Neural cell (in vitro differentiated cells): ENCODE measurements at regions not wholly inside any gene's neighbourhood (a gene's known extent, or its start where the extent isn't known, plus 50 kb on each side); places are given as distances from the start of the nearest gene placed in this dataset.

Source experiments
- H2AFZ ChIP-seq: fragments of 200-600, 300-800 bp; sonication (generic), shearing (Covaris generic); 2 replicates; pipeline ENCODE4 v1.6.0; 2014; ENCODE audit warnings: low read depth, mild to moderate bottlenecking, antibody characterized with exemption, low read length, moderate library complexity
- H3F3A ChIP-seq: fragments of 200-600 bp; shearing (Covaris generic); 2 replicates; pipeline ENCODE4 v1.6.1; 2016; ENCODE audit warnings: mild to moderate bottlenecking, moderate library complexity, mixed read lengths, antibody characterized with exemption, low read length; ENCODE audit not compliant: insufficient read depth, poor library complexity, severe bottlenecking
- H3K27ac ChIP-seq: fragments of 200-600, 300-800 bp; sonication (generic), shearing (Covaris generic); 2 replicates; pipeline ENCODE4 v1.5.1; 2014; ENCODE audit warnings: mild to moderate bottlenecking, low read length, moderate library complexity
- H3K27me3 ChIP-seq: fragments of 300-800, 200-600 bp; sonication (generic), shearing (Covaris generic); 2 replicates; pipeline ENCODE4 v1.6.0; 2014; ENCODE audit warnings: mild to moderate bottlenecking, low read depth, low read length, moderate library complexity; ENCODE audit not compliant: insufficient read depth
- H3K36me3 ChIP-seq: fragments of 300-800, 200-600 bp; sonication (generic), shearing (Covaris generic); 2 replicates; pipeline ENCODE4 v1.5.1; 2014; ENCODE audit warnings: mild to moderate bottlenecking, antibody characterized with exemption, low read length, moderate library complexity; ENCODE audit not compliant: insufficient read depth
- H3K4me2 ChIP-seq: fragments of 300-800, 200-600 bp; sonication (generic), shearing (Covaris generic); 2 replicates; pipeline ENCODE4 v1.6.0; 2014; ENCODE audit warnings: mild to moderate bottlenecking, low read length
- H3K4me3 ChIP-seq: fragments of 300-800, 200-600 bp; sonication (generic), shearing (Covaris generic); 2 replicates; pipeline ENCODE4 v1.5.1; 2014; ENCODE audit warnings: mild to moderate bottlenecking, low read length, moderate library complexity
- H3K79me2 ChIP-seq: fragments of 200-600 bp; shearing (Covaris generic); replicated peaks from 2 replicates; pipeline ENCODE4 v1.6.0; 2014; ENCODE audit warnings: mild to moderate bottlenecking, low read length, moderate library complexity; ENCODE audit not compliant: insufficient read depth
- H3K9ac ChIP-seq: fragments of 300-800, 200-600 bp; sonication (generic), shearing (Covaris generic); 2 replicates; pipeline ENCODE4 v1.6.1; 2016; ENCODE audit warnings: mild to moderate bottlenecking, low read length, mixed read lengths
- H3K9me2 ChIP-seq: fragments of 200-600 bp; shearing (Covaris generic); 2 replicates; pipeline ENCODE4 v1.6.1; 2016; ENCODE audit warnings: mild to moderate bottlenecking, low read length, mixed read lengths; ENCODE audit not compliant: insufficient read depth
- H3K9me3 ChIP-seq: fragments of 200-600, 300-800 bp; sonication (generic), shearing (Covaris generic); 2 replicates; pipeline ENCODE4 v1.6.1; 2016; ENCODE audit warnings: mild to moderate bottlenecking, mixed run types, low read length, moderate library complexity, mixed read lengths
- H4K20me1 ChIP-seq: fragments of 200-600 bp; shearing (Covaris generic); 2 replicates; pipeline ENCODE4 v1.6.1; 2016; ENCODE audit warnings: mild to moderate bottlenecking, mixed run types; ENCODE audit not compliant: insufficient read depth
- EP300 ChIP-seq: fragments of 450-650 bp; conservative IDR thresholded peaks from 2 replicates; pipeline ENCODE4 v1.6.1; 2014; ENCODE audit warnings: antibody characterized with exemption, mild to moderate bottlenecking, moderate library complexity; ENCODE audit not compliant: poor library complexity, severe bottlenecking
- EZH2 ChIP-seq: fragments of 200-600, 300-800 bp; shearing (Covaris generic), sonication (generic); IDR thresholded peaks from 2 replicates; pipeline ENCODE4 v1.6.1; 2014; ENCODE audit warnings: antibody characterized with exemption, low read length, borderline replicate concordance, mild to moderate bottlenecking; ENCODE audit not compliant: insufficient read depth, poor library complexity, severe bottlenecking
- MXI1 ChIP-seq: fragments of 450-650 bp; conservative IDR thresholded peaks from 2 replicates; pipeline ENCODE4 v1.6.1; 2014; ENCODE audit warnings: antibody characterized with exemption, mild to moderate bottlenecking; ENCODE audit not compliant: poor library complexity, severe bottlenecking
- POLR2AphosphoS5 ChIP-seq: IDR thresholded peaks from 2 replicates; pipeline ENCODE4 v1.6.1; 2012
- RAD21 ChIP-seq: fragments of 450-650 bp; conservative IDR thresholded peaks from 2 replicates; pipeline ENCODE4 v1.6.1; 2014; ENCODE audit warnings: antibody characterized with exemption, mild to moderate bottlenecking, moderate library complexity
- SMC3 ChIP-seq: fragments of 450-650 bp; conservative IDR thresholded peaks from 2 replicates; pipeline ENCODE4 v1.6.1; 2014; ENCODE audit warnings: antibody characterized with exemption, mild to moderate bottlenecking, moderate library complexity; ENCODE audit not compliant: poor library complexity
- TAF1 ChIP-seq: IDR thresholded peaks from 2 replicates; pipeline ENCODE4 v1.6.1; 2012; ENCODE audit warnings: low read depth
- TF ChIP-seq, protein P1 (sequence below): IDR thresholded peaks from 2 replicates; pipeline ENCODE4 v1.6.1; 2012; ENCODE audit warnings: borderline replicate concordance
- TF ChIP-seq, protein P2 (sequence below): fragments of 450-650 bp; IDR thresholded peaks from 2 replicates; pipeline ENCODE4 v1.5.1; 2014; ENCODE audit warnings: antibody characterized with exemption, mild to moderate bottlenecking, moderate library complexity; ENCODE audit not compliant: poor library complexity, severe bottlenecking

DNA sequence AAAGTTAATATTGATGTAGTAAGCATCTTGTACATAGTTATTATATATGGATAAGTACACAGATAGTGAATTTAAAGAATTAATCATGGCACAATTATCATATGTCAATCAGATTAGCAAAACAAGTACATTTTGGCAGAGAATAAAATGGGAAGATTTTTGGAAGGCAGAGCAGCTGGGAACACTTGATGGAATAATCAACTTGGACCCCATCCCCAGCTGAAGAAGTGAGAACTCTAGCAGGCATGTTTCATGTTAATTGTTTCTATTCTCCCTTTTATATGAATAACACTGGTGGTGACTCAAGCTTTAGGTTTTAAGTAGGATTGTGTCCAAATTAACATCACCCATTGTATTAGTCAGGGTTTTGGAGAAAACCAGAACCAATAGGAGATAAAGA lies 198.7 kb downstream of the KCNJ2 start:
- no peak overlapping the region for H2AFZ ChIP-seq
- no peaks in the 10 kb centered on the region for H3K79me2 ChIP-seq
- H3K9me2 ChIP-seq = no peaks in the 10 kb centered on the region
- H3K36me3 ChIP-seq = no peaks in the 10 kb centered on the region
- no peak overlapping the region for H3K4me3 ChIP-seq
- no peak overlapping the region for H3K9ac ChIP-seq
- no peaks in the 10 kb centered on the region for H3F3A ChIP-seq
- H4K20me1 ChIP-seq = no peaks in the 10 kb centered on the region
- H3K4me2 ChIP-seq = no peak overlapping the region
- TF ChIP-seq RAD21 (no peak), POLR2AphosphoS5 (no peak), MXI1 (no peak), TAF1 (no peak), EP300 (no peak), SMC3 (no peak), EZH2 (no peak)
- TF ChIP-seq, protein P1, sequence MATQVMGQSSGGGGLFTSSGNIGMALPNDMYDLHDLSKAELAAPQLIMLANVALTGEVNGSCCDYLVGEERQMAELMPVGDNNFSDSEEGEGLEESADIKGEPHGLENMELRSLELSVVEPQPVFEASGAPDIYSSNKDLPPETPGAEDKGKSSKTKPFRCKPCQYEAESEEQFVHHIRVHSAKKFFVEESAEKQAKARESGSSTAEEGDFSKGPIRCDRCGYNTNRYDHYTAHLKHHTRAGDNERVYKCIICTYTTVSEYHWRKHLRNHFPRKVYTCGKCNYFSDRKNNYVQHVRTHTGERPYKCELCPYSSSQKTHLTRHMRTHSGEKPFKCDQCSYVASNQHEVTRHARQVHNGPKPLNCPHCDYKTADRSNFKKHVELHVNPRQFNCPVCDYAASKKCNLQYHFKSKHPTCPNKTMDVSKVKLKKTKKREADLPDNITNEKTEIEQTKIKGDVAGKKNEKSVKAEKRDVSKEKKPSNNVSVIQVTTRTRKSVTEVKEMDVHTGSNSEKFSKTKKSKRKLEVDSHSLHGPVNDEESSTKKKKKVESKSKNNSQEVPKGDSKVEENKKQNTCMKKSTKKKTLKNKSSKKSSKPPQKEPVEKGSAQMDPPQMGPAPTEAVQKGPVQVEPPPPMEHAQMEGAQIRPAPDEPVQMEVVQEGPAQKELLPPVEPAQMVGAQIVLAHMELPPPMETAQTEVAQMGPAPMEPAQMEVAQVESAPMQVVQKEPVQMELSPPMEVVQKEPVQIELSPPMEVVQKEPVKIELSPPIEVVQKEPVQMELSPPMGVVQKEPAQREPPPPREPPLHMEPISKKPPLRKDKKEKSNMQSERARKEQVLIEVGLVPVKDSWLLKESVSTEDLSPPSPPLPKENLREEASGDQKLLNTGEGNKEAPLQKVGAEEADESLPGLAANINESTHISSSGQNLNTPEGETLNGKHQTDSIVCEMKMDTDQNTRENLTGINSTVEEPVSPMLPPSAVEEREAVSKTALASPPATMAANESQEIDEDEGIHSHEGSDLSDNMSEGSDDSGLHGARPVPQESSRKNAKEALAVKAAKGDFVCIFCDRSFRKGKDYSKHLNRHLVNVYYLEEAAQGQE = no peak
- TF ChIP-seq, protein P2, sequence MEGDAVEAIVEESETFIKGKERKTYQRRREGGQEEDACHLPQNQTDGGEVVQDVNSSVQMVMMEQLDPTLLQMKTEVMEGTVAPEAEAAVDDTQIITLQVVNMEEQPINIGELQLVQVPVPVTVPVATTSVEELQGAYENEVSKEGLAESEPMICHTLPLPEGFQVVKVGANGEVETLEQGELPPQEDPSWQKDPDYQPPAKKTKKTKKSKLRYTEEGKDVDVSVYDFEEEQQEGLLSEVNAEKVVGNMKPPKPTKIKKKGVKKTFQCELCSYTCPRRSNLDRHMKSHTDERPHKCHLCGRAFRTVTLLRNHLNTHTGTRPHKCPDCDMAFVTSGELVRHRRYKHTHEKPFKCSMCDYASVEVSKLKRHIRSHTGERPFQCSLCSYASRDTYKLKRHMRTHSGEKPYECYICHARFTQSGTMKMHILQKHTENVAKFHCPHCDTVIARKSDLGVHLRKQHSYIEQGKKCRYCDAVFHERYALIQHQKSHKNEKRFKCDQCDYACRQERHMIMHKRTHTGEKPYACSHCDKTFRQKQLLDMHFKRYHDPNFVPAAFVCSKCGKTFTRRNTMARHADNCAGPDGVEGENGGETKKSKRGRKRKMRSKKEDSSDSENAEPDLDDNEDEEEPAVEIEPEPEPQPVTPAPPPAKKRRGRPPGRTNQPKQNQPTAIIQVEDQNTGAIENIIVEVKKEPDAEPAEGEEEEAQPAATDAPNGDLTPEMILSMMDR = no peak
- H3K9me3 ChIP-seq = no peaks in the 10 kb centered on the region
- no peak overlapping the region for H3K27ac ChIP-seq
- H3K27me3 ChIP-seq = no peaks in the 10 kb centered on the region

DNA sequence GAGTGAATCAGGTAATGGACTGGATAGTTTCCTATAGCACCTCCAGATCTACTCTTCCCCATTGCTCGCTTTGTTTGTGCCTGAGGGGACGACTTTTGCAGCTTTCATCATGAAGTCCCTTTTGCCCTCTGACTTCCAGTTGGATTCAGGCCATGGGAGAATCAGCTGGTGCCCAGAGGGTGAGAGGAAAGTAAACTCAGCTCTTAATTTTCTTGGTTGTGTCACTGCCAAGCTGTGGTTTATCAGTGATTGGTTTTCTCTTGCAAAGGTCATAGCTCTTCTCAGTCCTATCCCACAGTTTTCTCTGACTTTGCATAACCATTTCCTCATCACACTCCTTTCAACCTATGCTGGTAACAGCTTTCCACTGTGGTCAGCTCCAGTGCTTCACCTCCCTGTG lies 200.1 kb downstream of the KCNJ2 start:
- Histone ChIP-seq H2AFZ (no peak overlapping the region), H3F3A (no peaks in the 10 kb centered on the region), H3K9ac (no peak overlapping the region), H3K79me2 (no peaks in the 10 kb centered on the region), H3K4me2 (no peak overlapping the region), H3K27me3 (no peaks in the 10 kb centered on the region), H4K20me1 (no peaks in the 10 kb centered on the region), H3K9me2 (no peaks in the 10 kb centered on the region), H3K36me3 (no peaks in the 10 kb centered on the region), H3K27ac (no peak overlapping the region), H3K4me3 (no peak overlapping the region), H3K9me3 (no peaks in the 10 kb centered on the region)
- TF ChIP-seq, protein P1 = no peak
- no peak for TF ChIP-seq POLR2AphosphoS5
- TF ChIP-seq TAF1 = no peak
- no peak for TF ChIP-seq SMC3
- TF ChIP-seq MXI1 = no peak
- TF ChIP-seq RAD21 = no peak
- TF ChIP-seq EP300 = no peak
- TF ChIP-seq EZH2 = no peak
- TF ChIP-seq, protein P2 = no peak
